HL-60 (cell line): ENCODE measurements at regions not wholly inside any gene's neighbourhood (a gene's known extent, or its start where the extent isn't known, plus 50 kb on each side); places are given as distances from the start of the nearest gene placed in this dataset.

Experiments used
- DNase-seq, 2 experiments: peaks; one replicate each; pipeline ENCODE4 v3.0.0-alpha.2; 2010 to 2020; ENCODE audit warnings: low read depth in 1 of 2, low spot score in 1 of 2
- H3K27ac ChIP-seq: fragments of 250-450 bp; sonication (Bioruptor Pico); replicated peaks from 2 replicates; pipeline ENCODE4 v1.5.1; 2020; ENCODE audit warnings: mild to moderate bottlenecking, moderate library complexity
- H3K27me3 ChIP-seq: fragments of 250-450 bp; sonication (Bioruptor Pico); 2 replicates; pipeline ENCODE4 v1.5.1; 2021; ENCODE audit warnings: mild to moderate bottlenecking, moderate library complexity; ENCODE audit not compliant: insufficient read depth, poor library complexity, severe bottlenecking
- H3K4me3 ChIP-seq: replicated peaks from 2 replicates; pipeline ENCODE4 v1.5.1; 2011; ENCODE audit warnings: mild to moderate bottlenecking, control low read depth, low read length; ENCODE audit not compliant: insufficient read depth
- GABPA ChIP-seq: IDR thresholded peaks from 2 replicates; pipeline ENCODE4 v1.6.1; 2012; ENCODE audit warnings: low read depth
- POLR2AphosphoS5 ChIP-seq: IDR thresholded peaks from 2 replicates; pipeline ENCODE4 v1.6.1; 2012; ENCODE audit warnings: low read depth
- REST ChIP-seq: IDR thresholded peaks from 2 replicates; pipeline ENCODE4 v1.6.1; 2012; ENCODE audit warnings: low read depth; ENCODE audit not compliant: insufficient replicate concordance
- SPI1 ChIP-seq: IDR thresholded peaks from 2 replicates; pipeline ENCODE4 v1.6.1; 2012; ENCODE audit warnings: low read depth, mild to moderate bottlenecking, borderline replicate concordance
- TF ChIP-seq, protein P1 (sequence below): IDR thresholded peaks from one replicate; pipeline ENCODE4 v1.5.1; 2011; ENCODE audit warnings: low read length, control low read depth, inconsistent platforms; ENCODE audit not compliant: insufficient read depth

DNA sequence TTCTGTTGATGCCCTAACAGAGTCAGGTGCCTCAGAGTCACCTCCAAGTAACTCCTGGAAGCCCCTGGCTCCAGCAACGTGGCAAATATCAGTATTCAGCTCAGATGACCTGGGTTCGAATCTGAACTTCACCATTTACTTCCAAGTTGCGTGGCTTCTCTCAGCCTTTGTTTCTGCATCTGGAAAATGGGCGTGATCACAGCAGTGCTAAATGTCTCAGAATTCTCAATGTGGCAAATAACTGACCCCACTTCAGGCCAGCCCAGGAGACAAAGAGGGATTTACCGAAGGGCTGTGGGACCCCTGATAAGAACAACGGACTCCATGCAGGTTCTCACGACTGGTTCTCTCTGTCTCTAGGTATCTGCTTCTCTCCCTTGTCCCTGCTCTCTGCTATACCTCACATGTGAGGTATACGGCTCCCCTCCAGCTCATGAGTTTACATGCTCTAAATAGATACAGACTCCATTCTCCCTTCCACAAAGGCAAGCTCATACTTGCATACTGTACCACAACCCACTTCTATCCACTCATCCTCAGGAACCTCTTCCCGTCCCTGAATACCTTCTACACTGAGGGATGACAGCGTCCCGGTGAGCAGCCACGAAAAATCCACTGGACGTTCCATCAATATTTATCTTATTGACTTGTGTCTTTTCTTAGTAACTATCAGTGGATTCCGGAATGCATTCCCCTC, 84.1 kb downstream of the SNX5 start:
- DNase-seq = no peak
- TF ChIP-seq GABPA (no peak), REST (no peak), POLR2AphosphoS5 (no peak), SPI1 (no peak)
- TF ChIP-seq, protein P1, sequence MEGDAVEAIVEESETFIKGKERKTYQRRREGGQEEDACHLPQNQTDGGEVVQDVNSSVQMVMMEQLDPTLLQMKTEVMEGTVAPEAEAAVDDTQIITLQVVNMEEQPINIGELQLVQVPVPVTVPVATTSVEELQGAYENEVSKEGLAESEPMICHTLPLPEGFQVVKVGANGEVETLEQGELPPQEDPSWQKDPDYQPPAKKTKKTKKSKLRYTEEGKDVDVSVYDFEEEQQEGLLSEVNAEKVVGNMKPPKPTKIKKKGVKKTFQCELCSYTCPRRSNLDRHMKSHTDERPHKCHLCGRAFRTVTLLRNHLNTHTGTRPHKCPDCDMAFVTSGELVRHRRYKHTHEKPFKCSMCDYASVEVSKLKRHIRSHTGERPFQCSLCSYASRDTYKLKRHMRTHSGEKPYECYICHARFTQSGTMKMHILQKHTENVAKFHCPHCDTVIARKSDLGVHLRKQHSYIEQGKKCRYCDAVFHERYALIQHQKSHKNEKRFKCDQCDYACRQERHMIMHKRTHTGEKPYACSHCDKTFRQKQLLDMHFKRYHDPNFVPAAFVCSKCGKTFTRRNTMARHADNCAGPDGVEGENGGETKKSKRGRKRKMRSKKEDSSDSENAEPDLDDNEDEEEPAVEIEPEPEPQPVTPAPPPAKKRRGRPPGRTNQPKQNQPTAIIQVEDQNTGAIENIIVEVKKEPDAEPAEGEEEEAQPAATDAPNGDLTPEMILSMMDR = no peak
- H3K4me3 ChIP-seq = no peak overlapping the region
- no peak overlapping the region for H3K27ac ChIP-seq
- H3K27me3 ChIP-seq = no peaks in the 10 kb centered on the region

DNA sequence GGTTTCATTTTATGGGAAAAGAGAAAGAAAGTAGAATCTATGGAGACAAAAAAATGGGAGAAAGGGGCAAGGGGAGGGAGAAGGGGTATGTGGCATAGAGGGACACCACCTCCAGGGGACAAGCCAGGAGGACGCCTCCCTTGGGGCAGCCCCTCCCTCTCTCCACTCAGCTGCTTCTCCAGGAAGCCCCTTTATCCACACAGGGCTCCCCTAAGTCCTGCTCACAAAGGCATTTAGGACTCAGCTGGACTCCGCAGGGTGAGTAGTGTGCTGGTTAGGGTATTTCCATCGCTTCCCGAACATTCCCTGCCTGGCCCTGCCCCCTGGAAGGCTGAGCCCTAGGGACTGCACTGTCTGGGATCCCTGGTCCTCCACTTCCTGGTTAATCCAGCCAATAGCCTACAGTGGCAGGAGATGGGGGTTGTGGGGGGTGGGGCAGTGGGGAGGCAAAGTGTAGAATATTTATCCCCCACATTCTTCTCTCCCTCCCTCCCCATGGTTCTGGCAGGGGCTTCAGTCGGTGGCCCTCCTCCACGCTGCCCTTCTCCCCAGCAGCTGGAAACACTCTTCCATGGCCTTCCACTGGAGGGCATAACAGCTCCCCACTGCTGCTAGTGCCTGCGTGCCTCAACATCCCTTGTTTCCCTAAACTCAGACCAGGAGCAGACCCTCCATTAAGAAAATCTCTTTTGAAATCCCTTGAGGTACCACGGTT, 84.8 kb downstream of the SNX5 start:
- Histone ChIP-seq H3K27ac (no peak overlapping the region), H3K27me3 (no peaks in the 10 kb centered on the region), H3K4me3 (no peak overlapping the region)
- TF ChIP-seq SPI1 (no peak), REST (no peak), GABPA (no peak), POLR2AphosphoS5 (no peak)
- TF ChIP-seq, protein P1 = no peak
- DNase-seq = no peak

DNA sequence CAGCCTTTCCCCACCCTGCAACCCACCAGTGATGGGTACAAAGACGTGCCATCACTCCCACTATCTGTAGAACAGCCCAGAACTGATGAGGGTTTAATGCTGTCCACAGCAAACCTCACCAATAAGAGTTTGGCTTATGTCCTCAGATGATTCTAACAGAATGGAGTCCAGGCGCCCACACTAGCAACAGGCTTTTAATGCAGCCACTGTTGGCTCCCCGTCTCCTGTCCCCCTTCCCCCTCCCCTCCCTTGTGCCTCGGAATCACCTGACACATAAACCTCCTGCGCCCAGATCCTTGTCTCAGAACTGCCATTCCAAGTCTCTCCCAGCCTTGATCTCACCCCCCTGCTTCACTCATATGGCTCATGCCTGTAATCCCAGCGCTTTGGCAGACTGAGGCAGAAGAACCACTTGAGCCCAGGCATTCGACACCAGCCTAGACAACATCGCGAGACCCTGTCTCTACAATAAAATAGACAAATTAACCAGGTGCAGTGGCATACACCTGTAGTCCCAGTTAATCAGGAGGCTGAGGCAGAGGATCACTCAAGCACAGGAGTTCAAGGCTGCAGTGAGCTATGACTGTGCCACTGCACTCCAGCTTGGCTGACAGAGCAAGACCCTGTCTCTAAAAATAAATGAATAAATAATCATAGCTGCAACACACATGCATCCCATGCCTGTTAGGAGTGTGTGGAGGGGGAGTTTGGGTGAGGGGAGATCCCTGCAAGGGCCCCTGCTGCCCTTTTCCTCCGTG, 85.6 kb downstream of the SNX5 start:
- no peak for TF ChIP-seq POLR2AphosphoS5
- Histone ChIP-seq H3K27me3 (no peaks in the 10 kb centered on the region), H3K27ac (no peak overlapping the region), H3K4me3 (no peak overlapping the region)
- DNase-seq = no peak
